H9 (cell line): ENCODE measurements at regions not wholly inside any gene's neighbourhood (a gene's known extent, or its start where the extent isn't known, plus 50 kb on each side); places are given as distances from the start of the nearest gene placed in this dataset.

Experiments
- DNase-seq: peaks from one replicate; pipeline ENCODE4 v3.0.0-alpha.2; 2017
- H2AFZ ChIP-seq: one replicate; pipeline ENCODE4 v1.6.1; 2013; ENCODE audit warnings: mild to moderate bottlenecking, low read length, control low read depth, moderate library complexity
- H2AK5ac ChIP-seq: 2 replicates; pipeline ENCODE4 v1.6.1; 2013; ENCODE audit warnings: low read length, control low read depth, mixed read lengths; ENCODE audit not compliant: insufficient read length
- H2BK120ac ChIP-seq: one replicate; pipeline ENCODE4 v1.6.1; 2013; ENCODE audit warnings: low read depth, mild to moderate bottlenecking, low read length, control low read depth, inconsistent platforms; ENCODE audit not compliant: poor library complexity, severe bottlenecking
- H2BK12ac ChIP-seq: 2 replicates; pipeline ENCODE4 v1.6.1; 2013; ENCODE audit warnings: low read length, control low read depth, mixed read lengths, low read depth; ENCODE audit not compliant: insufficient read length
- H2BK15ac ChIP-seq: 2 replicates; pipeline ENCODE4 v1.6.1; 2013; ENCODE audit warnings: low read depth, low read length, control low read depth
- H2BK20ac ChIP-seq: one replicate; pipeline ENCODE4 v1.6.1; 2013; ENCODE audit warnings: low read depth, mild to moderate bottlenecking, low read length, control low read depth, inconsistent platforms; ENCODE audit not compliant: poor library complexity, severe bottlenecking
- H2BK5ac ChIP-seq: 2 replicates; pipeline ENCODE4 v1.6.1; 2013; ENCODE audit warnings: low read length, control low read depth, mixed read lengths; ENCODE audit not compliant: insufficient read length
- H3K14ac ChIP-seq: 2 replicates; pipeline ENCODE4 v1.6.1; 2013; ENCODE audit warnings: low read length, control low read depth; ENCODE audit not compliant: insufficient read depth
- H3K18ac ChIP-seq: 2 replicates; pipeline ENCODE4 v1.6.1; 2013; ENCODE audit warnings: low read depth, mild to moderate bottlenecking, mixed read lengths, low read length, control low read depth; ENCODE audit not compliant: insufficient read length
- H3K23ac ChIP-seq: 2 replicates; pipeline ENCODE4 v1.6.1; 2013; ENCODE audit warnings: low read length, control low read depth, mixed read lengths, low read depth; ENCODE audit not compliant: insufficient read length
- H3K23me2 ChIP-seq: 2 replicates; pipeline ENCODE4 v1.6.1; 2013; ENCODE audit warnings: low read depth, mild to moderate bottlenecking, mixed read lengths, low read length, control low read depth; ENCODE audit not compliant: insufficient read length, poor library complexity, severe bottlenecking
- H3K27ac ChIP-seq: 2 replicates; pipeline ENCODE4 v1.5.1; 2013; ENCODE audit warnings: low read length, control low read depth, mixed read lengths, low read depth; ENCODE audit not compliant: insufficient read length
- H3K27me3 ChIP-seq: 2 replicates; pipeline ENCODE4 v1.6.1; 2013; ENCODE audit warnings: low read length, control low read depth, inconsistent platforms; ENCODE audit not compliant: insufficient read depth
- H3K4ac ChIP-seq: 2 replicates; pipeline ENCODE4 v1.6.1; 2013; ENCODE audit warnings: low read depth, mild to moderate bottlenecking, control low read depth, inconsistent platforms, low read length, moderate library complexity
- H3K4me1 ChIP-seq: 2 replicates; pipeline ENCODE4 v1.6.1; 2013; ENCODE audit warnings: low read length, control low read depth, inconsistent platforms; ENCODE audit not compliant: insufficient read depth
- H3K4me2 ChIP-seq: 2 replicates; pipeline ENCODE4 v1.6.1; 2013; ENCODE audit warnings: low read length, control low read depth, mixed read lengths; ENCODE audit not compliant: insufficient read length, insufficient read depth
- H3K56ac ChIP-seq: 2 replicates; pipeline ENCODE4 v1.6.1; 2013; ENCODE audit warnings: low read depth, mild to moderate bottlenecking, mixed read lengths, low read length, control low read depth; ENCODE audit not compliant: insufficient read length
- H3K79me1 ChIP-seq: 2 replicates; pipeline ENCODE4 v1.6.1; 2013; ENCODE audit warnings: low read depth, mild to moderate bottlenecking, moderate library complexity, low read length, control low read depth, inconsistent platforms; ENCODE audit not compliant: insufficient read depth, poor library complexity, severe bottlenecking
- H3K79me2 ChIP-seq: 2 replicates; pipeline ENCODE4 v1.6.1; 2013; ENCODE audit warnings: low read length, control low read depth, inconsistent platforms; ENCODE audit not compliant: insufficient read depth
- H3K9ac ChIP-seq: 2 replicates; pipeline ENCODE4 v1.6.1; 2013; ENCODE audit warnings: low read length, control low read depth, mixed read lengths; ENCODE audit not compliant: insufficient read length; ENCODE audit errors: extremely low read depth
- H3K9me3 ChIP-seq: one replicate; pipeline ENCODE4 v1.6.1; 2013; ENCODE audit warnings: low read depth, low read length, inconsistent platforms; ENCODE audit not compliant: control insufficient read depth
- H3T11ph ChIP-seq: one replicate; pipeline ENCODE4 v1.6.1; 2013; ENCODE audit warnings: mild to moderate bottlenecking, low read length, control low read depth, inconsistent platforms
- H4K20me1 ChIP-seq: one replicate; pipeline ENCODE4 v1.6.1; 2013; ENCODE audit not compliant: control insufficient read depth, insufficient read length, insufficient read depth
- H4K5ac ChIP-seq: 2 replicates; pipeline ENCODE4 v1.6.1; 2013; ENCODE audit warnings: low read depth, mild to moderate bottlenecking, mixed read lengths, low read length, control low read depth; ENCODE audit not compliant: insufficient read length
- H4K8ac ChIP-seq: replicated peaks from 2 replicates; pipeline ENCODE4 v1.6.1; 2013; ENCODE audit warnings: low read length, control low read depth, mixed read lengths, low read depth; ENCODE audit not compliant: insufficient read length
- H4K91ac ChIP-seq: 2 replicates; pipeline ENCODE4 v1.6.1; 2013; ENCODE audit warnings: low read depth, mild to moderate bottlenecking, moderate library complexity, mixed read lengths, low read length, control low read depth; ENCODE audit not compliant: insufficient read length
- H3K27ac Mint-ChIP-seq, 3 experiments: 2 replicates in 2 of 3; 3 replicates in 1 of 3; pipeline ENCODE4 v1.8.0; 2020 to 2021; ENCODE audit warnings: mixed read lengths in 3 of 3, mild to moderate bottlenecking in 1 of 3, moderate library complexity in 1 of 3
- H3K27me3 Mint-ChIP-seq: 2 replicates; pipeline ENCODE4 v1.8.0; 2021; ENCODE audit warnings: low read depth, mild to moderate bottlenecking, moderate library complexity, mixed read lengths
- H3K36me3 Mint-ChIP-seq, 3 experiments: 2 replicates in 2 of 3; 3 replicates in 1 of 3; pipeline ENCODE4 v1.8.0; 2020 to 2021; ENCODE audit warnings: low read depth in 3 of 3, mixed read lengths in 3 of 3; ENCODE audit not compliant: insufficient read depth in 1 of 3
- H3K4me1 Mint-ChIP-seq, 2 experiments: 2 replicates each; pipeline ENCODE4 v1.8.0; 2020; ENCODE audit warnings: mixed read lengths in 2 of 2
- H3K4me3 Mint-ChIP-seq, 2 experiments: 2 replicates in 1 of 2; 3 replicates in 1 of 2; pipeline ENCODE4 v1.8.0; 2020 to 2021; ENCODE audit warnings: mild to moderate bottlenecking in 2 of 2, mixed read lengths in 2 of 2, moderate library complexity in 1 of 2
- H3K9me3 Mint-ChIP-seq, 2 experiments: 2 replicates in 1 of 2; 3 replicates in 1 of 2; pipeline ENCODE4 v1.8.0; 2020; ENCODE audit warnings: mild to moderate bottlenecking in 2 of 2, mixed read lengths in 2 of 2, moderate library complexity in 1 of 2
- CTCF ChIP-seq: fragments of 200-600 bp; sonication (generic); conservative IDR thresholded peaks from 3 replicates; pipeline ENCODE4 v1.8.0; 2021; ENCODE audit warnings: antibody characterized with exemption, mild to moderate bottlenecking
- WGBS: extraction: QIAGEN DNeasy Blood & Tissue Kit; methylation state at CpG from one replicate; pipeline ENCODE4 v1.1.7; 2013; ENCODE audit warnings: missing lambda C conversion rate, low lambda C conversion rate, mixed read lengths; ENCODE audit not compliant: insufficient read length; ENCODE audit errors: extremely low coverage; 5-methylcytosine and 5-hydroxymethylcytosine counted together

GRCh38 chr12:91551927-91552326 is 369.3 kb upstream of the DCN start:
- Histone ChIP-seq H3K23ac (no peak overlapping the region), H3K27ac (no peak overlapping the region), H3K18ac (no peak overlapping the region), H3K4me1 (no peaks in the 10 kb centered on the region), H3K79me1 (no peaks in the 10 kb centered on the region), H3K4ac (no peak overlapping the region), H3K9ac (no peak overlapping the region), H3K79me2 (no peaks in the 10 kb centered on the region), H3K23me2 (no peaks in the 10 kb centered on the region), H2AK5ac (no peak overlapping the region), H2BK15ac (no peak overlapping the region), H3K27me3 (no peaks in the 10 kb centered on the region), H3K9me3 (no peaks in the 10 kb centered on the region), H4K20me1 (no peaks in the 10 kb centered on the region), H3T11ph (no peak overlapping the region), H4K8ac (no peak overlapping the region), H2BK12ac (no peak overlapping the region), H2BK120ac (no peak overlapping the region), H3K56ac (no peak overlapping the region), H3K14ac (no peak overlapping the region), H4K91ac (no peak overlapping the region), H2BK5ac (no peak overlapping the region), H2AFZ (no peak overlapping the region), H3K4me2 (no peak overlapping the region), H4K5ac (no peak overlapping the region), H2BK20ac (no peak overlapping the region)
- DNase-seq: no peak
- H3K36me3 Mint-ChIP-seq: no peaks in the 10 kb centered on the region; a peak in 1 of 7 replicates
- no peak overlapping the region for H3K4me3 Mint-ChIP-seq
- no peak for TF ChIP-seq CTCF
- no CpG with 5 or more reads among the region's 8 CpGs for WGBS
- H3K9me3 Mint-ChIP-seq: peaks cover 2 to 7% of the 10 kb centered on the region in 2 experiments; a peak in 3 of 5 replicates
- no peaks in the 10 kb centered on the region for H3K27me3 Mint-ChIP-seq
- peak overlapping the region in 1 of 3 experiments; percentile 78; a peak in 1 of 7 replicates for H3K27ac Mint-ChIP-seq
- no peaks in the 10 kb centered on the region; a peak in 1 of 4 replicates for H3K4me1 Mint-ChIP-seq
